ENCODE measurements at regions not wholly inside any gene's neighbourhood (a gene's known extent, or its start where the extent isn't known, plus 50 kb on each side); places are given as distances from the start of the nearest gene placed in this dataset.
"Not testable (repeated sequence)": the region's sequence is repeated elsewhere in the genome, so short reads cannot be mapped to it uniquely, and the experiment has no call there.

DNA sequence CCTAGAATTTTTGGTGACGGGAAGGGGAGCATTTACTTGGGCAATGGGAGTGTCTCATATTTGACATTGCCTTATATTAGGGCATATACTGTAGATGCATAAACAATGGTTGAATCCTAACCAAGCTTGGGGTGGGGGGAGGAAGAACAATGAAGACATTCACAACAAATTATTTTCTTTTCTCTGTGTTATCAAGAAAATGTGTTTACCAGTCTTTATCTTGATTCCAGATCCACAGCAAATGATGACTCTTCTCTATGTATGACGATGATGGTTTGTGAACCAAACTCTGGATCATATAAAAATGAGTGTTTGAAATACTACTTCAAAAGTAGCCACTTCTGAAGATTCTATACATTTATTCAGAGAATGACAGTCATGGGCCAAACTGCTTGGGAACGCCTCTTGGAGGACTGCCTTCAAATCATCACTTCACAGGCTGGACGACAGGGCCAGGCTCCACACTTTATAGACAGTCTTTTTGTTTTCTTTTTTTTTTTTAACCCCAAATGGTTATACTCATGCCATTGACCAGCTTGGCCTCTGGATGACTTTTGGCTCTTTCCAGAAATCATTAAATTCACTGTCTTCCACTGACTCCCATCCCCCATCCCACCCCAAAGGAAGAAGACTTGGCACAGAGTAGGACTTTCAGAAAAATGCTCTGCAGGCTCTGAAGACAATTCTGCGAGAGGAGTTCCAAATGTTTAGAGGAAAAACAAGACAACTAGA is 123.8 kb upstream of the LIFR start:
- no peak for DNase-seq (ENCODE audit: low read depth)

DNA sequence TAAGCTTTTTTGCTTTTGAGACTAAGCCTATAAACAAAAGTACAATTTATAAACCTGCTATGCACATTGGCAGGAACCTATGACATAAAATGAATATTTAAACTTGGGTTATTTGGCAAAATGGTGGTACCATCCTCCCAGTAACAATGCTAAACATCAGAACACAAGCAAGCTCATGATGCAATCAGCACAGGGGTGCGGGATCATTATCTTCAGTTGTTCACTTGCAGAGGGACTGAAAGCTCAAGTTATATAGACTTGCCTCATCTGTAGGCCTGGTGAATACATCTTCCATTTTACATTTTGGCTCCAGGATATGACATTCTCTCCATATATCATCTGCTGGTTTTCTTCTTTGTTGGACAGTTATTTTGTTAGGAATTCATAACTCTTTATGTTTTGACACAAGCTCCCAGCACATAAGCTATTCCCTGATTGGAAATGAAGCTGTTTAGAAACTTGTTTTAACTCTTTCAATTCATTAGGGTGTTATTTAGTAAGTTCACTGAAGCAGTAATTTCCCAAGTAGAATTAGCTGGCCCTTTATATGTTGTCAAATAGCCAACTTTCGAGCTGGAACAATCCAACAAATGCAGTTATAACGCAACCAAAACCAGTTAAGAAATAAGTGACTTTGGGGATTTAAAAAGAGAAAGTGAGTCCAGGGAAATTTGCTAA is 124.7 kb upstream of the LIFR start:
- no peak for DNase-seq (ENCODE audit: low read depth)

DNA sequence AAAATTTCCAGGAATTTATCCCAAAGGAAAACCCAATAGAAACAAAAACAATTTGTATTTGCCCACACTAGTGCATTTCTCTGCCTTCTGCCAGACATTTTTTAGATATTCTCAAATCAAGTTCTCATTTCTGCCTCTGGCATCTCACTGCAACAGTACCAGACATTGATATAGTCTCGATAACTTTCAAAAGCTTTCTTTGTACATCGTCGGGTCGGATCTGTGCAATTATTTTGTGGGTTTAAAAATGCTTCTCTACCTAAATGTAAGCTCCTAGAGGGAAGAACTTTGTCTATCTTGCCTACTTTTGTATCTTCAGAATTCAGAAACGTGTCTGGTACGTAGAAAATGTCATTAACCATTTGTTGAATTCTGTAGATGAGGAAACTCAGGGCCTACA is 125.5 kb upstream of the LIFR start:
- no peak for DNase-seq (ENCODE audit: low read depth)

DNA sequence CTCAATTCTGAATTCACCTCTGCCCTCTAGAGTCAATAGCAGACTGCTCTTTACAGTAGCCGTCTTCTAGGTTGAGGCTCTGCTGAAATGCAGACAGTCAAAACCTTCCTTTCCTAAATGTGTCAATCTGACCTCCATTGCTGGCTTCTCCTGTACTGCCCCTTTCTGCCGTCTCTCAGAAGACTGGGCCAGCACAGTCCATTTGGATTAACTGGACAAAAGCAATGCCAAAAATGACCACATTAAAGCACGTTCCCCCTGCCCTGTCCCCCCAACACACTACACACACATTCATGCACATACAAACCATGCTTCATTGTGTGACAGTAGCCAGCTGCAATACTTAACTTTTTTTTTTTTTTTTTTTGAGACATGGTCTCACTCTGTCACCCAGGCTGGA is 130.2 kb upstream of the LIFR start:
- DNase-seq (ENCODE audit: low read depth): no peak

DNA sequence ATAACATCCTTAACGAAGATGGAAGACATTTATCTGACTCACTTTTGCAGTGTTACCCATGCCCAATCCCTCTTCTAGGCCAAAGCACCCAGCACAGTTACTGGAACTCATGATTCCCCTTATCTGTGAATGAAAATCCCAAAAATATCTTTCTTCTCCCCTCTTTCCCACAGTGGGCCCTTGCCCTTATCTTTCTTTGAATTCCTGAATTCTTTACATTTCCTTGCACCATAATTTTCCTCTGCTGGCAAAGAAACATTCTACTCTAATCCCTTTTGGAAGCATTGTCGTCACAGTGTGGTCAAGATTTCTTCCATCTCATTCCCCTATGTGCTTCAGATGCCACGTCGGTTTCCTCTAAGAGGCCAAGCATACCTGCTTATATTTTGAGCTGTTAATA is 135.9 kb upstream of the LIFR start:
- DNase-seq (ENCODE audit: low read depth): no peak

DNA sequence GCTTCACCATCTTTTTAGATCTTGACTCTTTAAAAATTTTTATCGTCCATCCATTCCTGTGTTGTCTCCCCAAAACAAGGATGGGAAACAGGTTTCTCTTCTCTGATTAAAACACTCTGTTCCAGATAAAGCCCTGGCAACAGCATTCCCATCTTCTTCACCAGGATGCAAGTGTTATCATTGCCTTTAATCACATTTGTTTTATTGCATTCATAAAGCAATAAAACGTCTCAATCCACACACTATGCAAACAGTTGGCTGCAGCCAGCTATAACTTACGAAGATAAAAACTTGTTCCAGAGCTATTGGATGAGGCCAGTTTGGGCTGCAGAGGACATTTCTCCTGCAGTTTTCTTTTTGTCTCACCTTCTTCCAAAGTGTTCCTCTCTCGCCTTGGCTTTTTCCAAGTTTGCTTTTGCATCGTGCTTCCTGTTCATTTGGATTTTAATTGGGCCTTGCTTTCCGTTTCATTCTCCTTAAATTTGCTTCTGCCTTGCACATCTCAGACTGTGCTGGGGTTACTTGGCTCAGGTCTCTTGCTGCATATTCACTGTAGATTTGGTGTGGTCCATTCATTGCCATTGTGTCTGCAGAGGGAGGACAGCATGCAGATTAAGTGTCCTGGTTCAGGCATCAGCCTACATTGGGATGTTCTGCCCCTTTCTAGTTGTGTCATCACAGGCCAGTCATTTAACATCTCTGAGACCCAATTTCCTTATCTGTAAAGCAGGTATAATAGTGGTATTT is 136.5 kb upstream of the LIFR start:
- DNase-seq (ENCODE audit: low read depth): no peak

DNA sequence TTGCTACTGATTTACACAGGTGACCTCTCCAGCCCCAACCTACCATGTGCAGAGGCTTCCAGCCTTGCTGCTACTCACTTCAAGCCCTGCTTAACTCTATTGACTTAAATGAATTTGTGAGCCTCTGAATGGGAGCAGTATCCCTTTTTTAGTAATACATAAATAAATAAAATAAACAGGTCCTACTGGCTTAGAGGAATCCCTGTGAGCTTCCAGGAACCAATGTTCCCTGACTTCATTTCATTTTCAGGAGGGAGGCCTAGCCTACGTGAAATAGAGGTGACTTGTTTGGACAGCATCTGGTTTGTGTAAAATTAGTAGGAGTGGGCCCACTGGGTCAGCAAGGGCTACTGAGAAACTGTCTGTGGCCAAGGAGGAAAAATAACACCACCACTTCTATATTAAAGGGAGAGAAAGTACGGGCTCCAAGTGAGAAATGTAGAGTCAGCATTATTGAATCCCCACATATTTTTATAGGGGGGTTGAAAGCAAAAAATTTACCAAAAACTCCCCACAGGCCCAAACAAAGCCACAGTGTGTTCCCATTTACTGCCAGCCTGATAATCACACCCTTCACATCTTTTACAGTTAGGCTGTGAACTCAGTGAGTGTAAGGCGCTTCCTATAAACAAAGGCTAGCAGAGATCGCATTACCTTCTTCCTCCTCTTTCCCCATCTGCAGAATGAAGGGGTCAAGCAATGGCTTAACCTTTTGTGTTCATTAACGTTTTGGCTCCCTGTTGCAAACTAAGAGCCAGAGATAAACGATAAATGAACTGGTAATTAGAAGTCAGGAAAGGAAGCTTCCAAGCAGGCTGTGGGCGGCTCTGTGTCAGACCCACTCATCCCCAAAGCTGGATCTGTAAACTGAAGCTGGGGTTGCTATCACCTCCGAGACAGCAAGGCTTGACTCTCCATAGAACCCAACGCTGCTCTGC is 138.8 kb upstream of the LIFR start:
- DNase-seq (ENCODE audit: low read depth): no peak

DNA sequence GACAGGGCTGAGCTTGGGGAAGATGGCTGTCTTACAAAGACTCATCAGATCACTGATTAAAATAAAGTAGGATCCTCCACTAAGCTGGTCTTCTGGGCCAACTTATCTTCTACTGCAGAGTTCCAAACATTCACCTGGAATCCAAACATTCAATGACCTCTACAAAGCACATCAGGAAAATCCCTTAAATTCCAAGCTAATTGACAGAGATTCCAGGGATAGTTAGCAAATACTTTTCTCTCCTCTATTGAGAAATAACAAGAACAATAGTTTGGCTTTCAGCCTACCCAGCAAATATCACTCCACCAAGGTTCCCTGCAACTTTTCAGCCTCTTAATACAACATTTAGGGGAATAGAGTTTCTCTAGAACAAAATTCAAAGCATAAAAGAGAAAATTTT is 140.6 kb upstream of the LIFR start:
- peak; percentile 14 for DNase-seq (ENCODE audit: low read depth)

DNA sequence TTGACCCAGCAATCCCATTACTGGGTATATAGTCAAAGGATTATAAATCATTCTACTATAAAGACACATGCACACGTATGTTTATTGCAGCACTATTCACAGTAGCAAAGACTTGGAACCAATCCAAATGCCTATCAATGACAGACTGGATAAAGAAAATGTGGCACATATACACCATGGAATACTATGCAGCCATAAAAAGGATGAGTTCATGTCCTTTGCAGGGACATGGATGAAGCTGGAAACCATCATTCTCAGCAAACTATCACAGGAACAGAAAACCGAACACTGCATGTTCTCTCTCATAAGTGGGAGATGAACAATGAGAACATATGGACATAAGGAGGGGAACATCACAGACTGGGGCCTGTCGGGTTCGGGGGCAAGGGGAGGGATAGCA is 140.3 kb upstream of the OSMR start:
- not testable (repeated sequence) for DNase-seq (ENCODE audit: low read depth)

DNA sequence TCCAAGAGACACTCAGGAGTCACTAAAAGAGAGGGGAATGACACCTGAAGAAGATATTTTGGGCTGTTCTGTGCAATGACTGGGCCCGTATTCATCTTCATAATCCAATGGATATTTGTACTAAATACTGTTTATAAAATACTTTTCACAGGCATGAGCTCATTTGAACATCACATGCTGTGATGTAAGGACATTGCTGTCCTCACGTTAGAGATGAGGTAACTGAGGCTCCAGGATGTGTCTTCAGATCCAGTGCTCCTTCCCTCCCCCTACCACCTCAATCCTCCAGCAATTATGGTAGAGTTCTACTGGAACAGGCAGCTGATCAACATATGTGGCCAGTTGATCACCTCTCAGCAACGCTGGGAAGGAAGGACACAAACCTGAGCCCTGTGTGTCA is 139.4 kb upstream of the OSMR start:
- DNase-seq (ENCODE audit: low read depth): no peak

DNA sequence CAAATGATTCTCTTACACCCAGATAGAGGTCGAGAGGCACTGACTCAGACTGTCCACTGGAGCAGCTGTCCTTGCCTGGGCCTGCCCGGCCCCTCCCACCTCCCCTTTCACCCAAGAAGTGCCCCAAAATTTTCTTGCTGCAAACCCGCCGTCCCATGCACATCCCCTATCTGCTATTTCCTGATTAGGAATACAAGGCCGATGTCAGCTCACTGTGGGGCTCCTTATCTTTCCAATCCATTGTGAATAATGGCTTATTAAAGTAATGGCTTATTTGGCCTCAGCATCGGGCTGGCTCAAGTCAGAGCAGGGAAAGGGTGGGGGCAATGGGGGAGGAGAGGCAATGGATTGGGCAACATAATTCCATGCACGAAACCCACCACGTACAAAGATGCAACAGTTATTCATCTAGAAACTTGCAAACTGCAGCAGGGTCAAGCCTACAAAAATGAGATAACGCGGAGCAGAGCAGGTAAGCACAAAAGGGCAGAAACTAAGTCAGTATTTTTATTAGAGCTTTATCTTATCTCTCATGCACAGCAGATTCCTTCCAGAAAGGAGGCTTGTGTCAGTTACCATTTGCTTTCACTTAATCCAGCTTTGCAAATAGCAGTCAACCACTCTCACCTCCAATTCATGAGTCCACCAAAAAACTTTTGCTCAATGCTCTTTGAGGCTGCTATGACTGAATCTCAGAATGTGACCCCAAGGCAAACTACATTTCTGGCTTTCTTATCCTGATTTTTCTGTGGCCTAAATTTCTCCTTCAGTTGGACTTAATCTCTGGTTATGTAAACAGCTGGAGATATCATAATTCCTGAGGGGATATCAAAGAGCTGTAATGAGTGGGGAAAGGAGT is 138.2 kb upstream of the OSMR start:
- no peak for DNase-seq (ENCODE audit: low read depth)

DNA sequence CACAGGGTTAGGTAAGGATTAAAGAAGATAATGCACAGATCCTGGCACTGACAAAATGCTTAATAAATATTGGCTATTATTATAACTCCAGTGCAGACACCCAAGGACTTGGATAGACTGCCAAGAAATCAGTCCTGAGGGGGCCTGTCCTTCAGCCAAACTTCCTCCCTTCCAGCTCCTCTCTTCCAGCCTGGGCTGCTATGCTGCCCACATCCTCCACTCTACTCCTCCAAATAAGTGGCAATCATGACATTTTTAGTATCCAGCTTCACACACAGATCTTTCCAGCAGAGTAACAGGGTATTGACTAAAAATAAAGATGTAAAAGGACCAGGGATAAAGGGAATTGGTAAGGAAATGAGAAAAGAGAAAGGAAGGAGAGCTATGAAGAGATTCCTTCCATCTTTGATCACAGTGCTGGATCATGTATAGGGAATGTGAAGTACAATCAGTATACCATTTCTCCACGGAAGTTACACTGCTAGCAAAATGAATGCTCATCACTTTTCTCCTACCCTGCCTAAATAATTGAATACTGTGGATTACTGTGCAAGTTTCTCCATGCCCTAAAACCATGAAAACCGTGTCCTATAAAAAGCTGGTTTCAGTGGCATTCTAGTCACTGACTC is 136.0 kb upstream of the OSMR start:
- DNase-seq (ENCODE audit: low read depth): no peak

DNA sequence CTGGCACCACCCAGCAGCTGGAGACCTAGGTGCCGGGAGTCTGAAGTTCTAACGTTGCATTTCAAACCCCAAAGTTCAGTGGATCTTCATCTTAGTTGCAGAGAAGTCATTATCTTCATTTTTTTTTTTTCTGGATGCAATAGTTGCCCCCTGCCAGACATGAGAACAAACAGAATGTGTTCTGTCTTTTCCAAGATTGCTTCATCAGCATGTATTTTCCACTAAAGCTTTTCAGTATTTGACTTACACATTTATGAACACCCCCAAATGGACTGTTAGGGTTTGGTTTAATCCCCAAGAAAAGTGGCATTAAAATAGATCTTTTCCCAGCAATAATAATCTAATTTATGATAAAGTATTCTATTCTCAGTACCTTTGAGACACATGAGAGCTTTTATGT is 135.2 kb upstream of the OSMR start:
- DNase-seq (ENCODE audit: low read depth): no peak

DNA sequence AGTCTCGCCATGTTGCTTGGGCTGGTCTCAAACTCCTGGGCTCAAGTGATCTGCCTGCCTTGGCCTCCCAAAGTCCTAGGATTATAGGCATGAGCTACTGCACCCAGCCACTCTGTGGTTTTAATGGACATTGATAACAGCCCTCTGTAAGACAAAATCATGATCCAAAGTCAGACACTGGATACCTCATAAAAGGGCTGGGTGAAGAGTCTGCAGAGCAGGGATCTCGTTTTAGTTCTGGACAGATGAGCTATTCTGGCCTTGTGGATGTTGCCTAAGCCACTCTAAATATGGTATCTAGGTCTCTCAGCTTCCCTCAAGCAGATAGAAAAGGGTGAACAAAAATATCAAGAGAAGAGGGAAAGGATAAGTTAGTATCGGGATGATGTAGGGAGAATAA is 133.4 kb upstream of the OSMR start:
- no peak for DNase-seq (ENCODE audit: low read depth)

DNA sequence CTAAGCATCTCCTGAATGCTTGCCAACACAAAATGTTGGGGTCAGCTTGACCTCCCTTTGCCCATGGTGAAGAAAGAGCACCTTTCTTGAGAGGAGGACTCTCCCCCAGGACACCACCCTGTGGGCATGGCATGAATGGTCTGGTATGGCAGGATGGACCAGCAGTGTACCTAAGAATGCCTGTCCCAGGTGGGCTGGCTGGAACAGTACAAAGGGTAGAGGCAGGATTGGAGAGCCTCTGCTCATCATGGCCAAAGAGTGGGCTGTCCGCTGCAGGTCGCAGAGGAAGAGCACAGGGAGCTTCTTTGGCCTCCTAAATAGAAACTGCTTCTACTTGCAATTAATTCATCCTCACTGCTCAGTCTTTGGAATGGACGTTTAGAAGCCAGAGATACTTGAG is 131.6 kb upstream of the OSMR start:
- no peak for DNase-seq (ENCODE audit: low read depth)

DNA sequence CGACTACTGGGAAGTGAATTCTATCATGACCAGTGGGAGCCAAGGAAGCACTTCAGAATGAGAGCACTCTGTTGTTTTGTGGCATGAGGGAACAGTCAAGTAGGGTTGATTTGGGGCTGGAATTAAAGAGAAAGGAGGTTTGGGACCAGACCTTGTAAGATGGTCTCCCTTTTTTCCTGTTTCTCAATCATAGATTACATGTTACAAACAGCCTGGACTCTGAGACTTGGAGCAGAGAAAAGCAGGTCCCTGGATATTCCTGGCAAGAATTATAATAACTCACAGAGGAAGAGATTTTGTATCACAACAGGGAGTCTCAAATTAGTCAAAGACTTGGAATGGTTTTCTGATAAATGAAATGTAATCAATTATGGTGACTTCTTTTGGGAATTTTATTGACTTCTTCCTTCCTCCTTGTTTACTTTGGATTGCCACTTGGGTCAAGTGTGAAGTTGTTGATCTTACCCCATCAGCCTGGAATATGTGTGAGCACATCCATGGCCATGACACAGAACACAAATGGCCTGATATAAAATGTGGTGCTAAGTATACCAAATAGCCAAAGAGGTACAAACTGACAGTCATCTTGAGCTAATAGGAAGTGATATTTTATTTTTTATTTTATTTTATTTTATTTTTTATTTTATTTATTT is 131.0 kb upstream of the OSMR start:
- no peak for DNase-seq (ENCODE audit: low read depth)

DNA sequence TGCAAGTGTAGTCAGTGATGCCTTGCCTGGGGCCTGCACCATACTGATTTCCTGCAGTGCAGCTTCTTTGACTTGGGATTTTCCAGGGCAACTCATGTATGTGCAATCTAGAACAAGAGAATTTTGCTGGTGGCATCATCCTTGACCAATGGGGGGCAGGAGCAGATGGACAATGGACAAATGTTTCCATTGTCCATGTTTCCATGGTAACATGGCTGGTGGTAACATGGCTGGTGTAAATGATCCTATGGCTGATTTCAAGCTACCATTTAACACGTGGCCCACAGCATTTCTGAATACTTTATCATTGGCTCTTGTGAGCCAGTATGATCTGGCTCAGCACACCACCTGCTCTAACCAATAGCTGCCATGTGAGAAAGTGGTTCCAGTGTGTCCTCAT is 130.1 kb upstream of the OSMR start:
- DNase-seq (ENCODE audit: low read depth): no peak

DNA sequence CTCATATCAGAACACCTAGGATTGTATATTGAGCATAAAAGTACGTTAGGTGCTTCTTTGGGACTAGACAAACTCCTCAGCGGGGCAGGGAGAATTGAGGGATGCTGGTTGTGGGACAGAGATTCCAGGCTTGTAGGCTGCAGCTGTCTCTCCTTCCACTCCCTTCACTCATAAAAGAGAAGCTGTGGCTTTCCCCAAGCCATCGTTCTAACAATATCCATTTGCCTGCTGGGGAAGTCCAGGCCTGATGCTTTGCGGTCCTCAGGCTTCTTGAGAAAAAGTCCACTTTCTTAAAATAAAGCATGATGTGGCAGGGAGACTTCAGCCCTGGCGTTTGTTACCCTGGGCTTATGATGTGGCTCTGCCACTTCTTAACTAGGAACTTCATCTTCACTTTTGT is 129.3 kb upstream of the OSMR start:
- DNase-seq (ENCODE audit: low read depth): no peak

DNA sequence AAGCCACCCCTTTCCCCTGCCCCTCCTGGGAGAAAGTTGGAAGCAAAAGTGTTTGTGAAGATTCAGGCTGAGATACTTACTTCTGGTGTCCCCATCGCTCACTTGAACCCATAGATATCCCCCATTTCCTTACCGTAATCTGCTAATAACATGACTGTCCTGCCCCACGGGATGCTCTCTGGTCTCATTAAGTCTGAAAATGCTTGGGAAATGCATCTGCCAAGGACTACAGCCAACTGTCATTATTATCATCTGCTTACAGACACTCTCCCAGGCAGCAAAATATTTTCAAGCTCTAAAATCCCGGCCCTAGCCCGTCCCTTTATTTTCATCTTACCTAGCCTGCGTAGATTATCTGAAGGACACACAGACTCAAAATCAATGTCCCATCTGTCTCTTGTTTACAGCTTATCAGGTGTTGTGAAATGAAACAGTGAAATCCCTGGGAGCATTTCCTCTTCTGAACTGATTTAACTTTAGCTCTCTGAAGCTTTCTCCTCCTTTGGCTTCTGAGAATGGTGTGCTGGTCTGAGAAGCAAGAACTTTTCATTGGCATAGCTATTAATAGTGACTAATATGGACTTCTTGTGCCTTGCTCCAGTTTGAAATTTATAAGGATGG is 126.9 kb upstream of the OSMR start:
- DNase-seq (ENCODE audit: low read depth): peak; percentile 44

DNA sequence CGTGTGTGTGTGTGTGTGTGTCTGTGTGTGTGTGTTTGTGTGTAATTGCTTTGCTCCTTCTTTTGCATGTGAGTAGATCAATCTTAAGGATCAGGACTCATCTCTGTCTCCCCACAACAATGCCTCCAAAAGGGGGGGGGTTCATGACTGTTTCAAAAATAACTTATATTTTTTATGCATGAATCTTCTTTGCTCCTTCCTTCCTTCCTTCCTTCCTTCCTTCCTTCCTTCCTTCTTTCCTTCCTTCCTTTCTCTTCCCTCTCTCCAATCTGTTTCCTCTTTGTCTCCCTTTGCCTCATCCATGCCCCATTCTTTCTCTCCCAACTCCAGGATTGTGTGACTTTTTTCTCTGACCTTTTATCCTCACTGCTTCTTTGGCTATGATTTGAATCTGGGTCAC is 126.4 kb upstream of the OSMR start:
- DNase-seq (ENCODE audit: low read depth): no peak
